NOMO-1 treated with dmso at 0.1 percent for 144 hours (cell line): ENCODE measurements at regions not wholly inside any gene's neighbourhood (a gene's known extent, or its start where the extent isn't known, plus 50 kb on each side); places are given as distances from the start of the nearest gene placed in this dataset.

ENCODE experiments used
- DNase-seq: peaks from one replicate; lab custom pipeline; 2025; ENCODE audit not compliant: unreplicated experiment; lab: John Stamatoyannopoulos, UW

DNA sequence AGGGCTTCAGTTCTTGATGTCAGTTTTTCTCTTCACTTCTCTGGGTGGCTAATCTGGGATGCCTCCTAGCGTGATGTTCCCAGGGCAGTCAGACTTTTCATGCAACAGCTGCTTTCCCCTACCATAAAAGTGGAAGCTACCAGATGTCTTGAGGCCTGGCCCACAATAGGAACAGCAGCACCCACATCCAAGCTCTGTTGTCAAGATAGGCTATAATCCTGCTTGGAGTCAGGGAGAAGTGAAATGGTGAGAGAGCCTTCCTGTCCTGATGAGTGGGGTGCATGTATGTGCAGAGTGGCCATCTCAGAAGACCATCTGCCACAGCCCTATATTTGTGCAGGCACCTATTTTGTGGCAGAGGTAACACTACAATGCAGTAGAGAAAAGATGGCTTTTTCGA is 108.0 kb downstream of the HTR5A start:
- no peak for DNase-seq

DNA sequence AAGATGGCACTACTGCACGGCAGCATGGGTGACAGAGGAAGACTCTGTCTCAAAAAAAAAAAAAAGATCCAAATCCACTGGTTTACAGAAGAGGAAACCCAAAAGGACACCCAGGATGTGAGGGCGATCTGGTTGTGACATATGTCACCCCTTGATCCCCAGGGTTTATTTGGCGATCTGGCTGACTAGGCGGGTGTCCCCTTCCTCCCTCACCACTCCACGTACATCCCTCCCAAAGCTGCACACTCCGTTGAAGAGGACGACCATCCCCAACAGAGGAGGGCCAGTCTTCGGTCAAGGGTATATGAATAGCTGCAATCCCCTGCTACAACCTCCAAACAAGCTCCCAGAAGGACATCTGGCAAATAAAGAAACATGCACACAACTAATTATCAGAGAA is 111.6 kb downstream of the HTR5A start:
- no peak for DNase-seq

DNA sequence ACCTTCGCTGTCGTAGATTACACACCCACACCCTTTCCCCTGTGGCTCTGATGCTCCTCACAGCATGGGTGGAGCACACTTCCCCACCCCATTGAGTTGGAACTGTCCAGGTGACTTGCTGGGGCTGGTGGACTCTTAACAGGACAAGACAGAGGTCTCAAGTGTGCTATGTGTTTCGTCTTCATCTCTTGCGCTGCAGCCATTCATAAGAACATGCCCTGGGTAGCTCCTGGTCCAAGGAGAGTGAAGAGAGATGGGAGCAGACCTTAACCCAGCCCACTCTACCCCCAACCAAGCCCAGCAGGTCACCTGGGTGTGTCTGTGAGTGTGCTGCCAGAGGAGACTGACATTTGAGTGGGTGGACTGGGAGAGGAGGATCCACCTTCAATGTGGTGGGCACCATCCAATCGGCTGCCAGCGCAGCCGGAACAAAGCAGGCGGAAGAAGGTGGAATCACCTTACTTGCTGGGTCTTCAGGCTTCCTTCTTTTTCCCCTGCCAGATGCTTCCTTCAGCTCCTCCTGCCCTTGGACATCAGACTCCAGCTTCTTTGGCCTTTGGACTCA is 112.4 kb downstream of the HTR5A start:
- no peak for DNase-seq

DNA sequence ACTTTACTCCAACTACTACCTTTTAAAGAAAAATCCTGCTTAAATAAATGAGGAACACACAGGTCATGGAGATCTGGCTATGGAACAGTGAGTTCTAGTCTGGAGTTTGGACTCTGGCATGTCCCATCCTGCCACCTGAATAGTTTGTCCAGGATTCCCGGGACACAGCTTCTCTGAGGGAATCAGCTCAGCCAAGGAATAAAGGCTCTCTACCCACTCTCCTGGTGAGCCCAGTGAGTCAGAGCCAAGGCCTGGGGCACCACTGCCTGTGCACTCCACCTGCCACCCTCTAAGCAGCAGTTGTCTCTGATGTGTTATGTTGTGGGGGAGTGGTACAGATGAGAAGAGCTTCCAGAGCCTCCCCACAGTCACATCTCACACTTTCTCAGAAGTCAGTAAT is 113.5 kb downstream of the HTR5A start:
- DNase-seq: no peak

DNA sequence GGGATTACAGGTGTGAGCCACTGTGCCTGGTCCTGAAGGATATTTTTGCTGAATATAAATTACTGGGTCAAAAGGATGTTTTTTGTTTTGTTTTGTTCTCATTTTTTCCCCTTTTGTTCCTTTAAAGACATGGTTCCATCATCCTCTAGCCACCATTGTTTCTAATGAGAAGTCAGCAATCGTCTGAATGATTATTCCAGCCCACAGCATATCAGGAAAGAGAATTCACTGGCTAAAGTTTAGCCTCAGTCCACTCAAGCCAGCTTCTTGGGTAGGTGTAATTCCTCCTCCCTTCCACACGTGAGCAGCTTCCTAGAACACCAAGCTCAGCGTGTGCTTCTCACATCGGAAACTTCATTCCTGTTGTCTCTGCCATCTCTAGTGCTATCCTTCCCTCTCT is 112.8 kb upstream of the INSIG1 start:
- DNase-seq: no peak

DNA sequence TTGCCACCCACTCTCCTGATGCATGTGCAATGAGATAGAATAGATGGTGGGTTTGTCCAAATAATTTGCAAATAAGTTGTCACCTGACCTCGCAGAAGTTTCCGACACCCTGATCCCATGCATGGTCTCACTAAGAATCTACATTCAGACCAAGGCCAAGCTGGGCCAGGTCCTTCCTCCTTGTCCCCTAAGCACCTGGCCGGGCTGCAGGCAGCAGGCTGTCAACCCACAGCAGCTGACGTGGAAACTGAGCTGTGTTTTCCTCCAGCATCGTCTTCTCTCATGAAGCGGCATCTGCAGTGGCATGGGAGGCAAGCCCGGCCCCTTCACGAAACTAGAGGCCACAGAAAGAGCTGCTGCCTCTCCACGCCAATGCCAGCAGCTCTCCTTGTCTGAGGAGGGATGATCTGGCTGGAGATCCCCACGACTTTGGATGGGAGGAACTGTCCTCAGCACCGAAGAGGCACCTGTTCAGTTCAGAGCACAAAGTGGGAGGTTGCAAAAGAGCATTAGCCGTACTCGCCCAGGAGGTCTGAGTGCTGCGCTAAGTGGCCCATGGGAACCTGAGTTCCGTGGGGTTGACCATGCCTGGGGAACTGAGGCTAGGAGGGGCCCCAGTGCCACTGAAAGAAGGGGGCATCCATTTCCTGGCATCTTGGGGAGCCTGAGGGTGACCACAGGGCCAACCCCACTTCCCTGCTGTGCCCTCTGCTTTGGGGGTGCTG is 110.5 kb upstream of the INSIG1 start:
- no peak for DNase-seq

DNA sequence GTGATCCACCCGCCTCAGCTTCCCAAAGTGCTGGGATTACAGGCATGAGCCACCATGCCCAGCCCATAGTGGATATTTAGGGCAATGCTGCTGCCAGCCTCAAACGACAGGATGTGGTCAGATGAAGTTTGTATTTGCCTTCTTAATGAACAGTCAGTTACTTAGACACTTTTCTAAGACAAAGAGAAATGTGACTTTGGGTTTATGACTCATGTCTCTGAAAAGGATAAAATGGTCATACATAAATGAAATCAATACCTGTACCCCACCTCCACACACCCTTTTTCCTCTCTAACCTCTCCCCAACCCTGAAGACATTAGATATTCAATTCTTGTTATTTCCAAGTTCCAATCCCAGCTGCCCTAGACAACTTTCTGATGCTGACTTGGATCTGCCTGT is 109.3 kb upstream of the INSIG1 start:
- no peak for DNase-seq

DNA sequence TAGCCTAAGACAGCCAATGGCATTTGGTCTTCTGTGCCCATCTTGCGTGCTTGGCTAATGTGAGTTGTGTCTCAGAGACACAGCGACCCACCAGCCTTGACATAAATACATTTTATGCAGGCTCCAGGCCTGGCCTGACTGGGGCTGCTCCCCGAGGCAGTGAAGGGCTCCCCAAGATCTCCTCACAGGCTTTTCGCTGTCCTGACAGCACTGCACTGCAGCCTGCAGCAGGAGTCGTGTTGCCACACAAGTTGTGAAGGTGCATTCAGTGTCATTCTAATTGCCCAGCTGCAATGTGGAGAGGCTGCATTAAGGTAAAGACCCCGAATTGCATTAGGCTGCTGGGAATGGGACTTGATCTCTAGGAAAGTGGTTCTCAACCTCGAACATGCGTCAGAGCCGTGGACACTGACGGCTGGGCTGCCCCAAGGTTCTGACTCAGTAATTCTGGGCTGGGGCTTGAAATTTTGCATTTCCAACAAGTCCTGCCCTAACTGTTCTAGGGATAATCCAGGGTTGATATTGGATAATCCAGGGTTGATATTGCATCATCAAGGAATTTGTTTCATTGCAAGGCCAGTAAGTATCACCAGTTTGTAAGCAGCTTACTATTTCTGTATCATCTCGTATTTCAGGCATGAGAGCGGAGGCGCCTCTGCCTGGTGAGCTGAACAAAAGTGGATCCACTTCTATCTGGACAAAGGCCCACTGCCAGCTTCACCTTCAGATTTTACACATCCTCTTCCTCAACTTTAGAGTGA is 108.7 kb upstream of the INSIG1 start:
- DNase-seq: no peak

DNA sequence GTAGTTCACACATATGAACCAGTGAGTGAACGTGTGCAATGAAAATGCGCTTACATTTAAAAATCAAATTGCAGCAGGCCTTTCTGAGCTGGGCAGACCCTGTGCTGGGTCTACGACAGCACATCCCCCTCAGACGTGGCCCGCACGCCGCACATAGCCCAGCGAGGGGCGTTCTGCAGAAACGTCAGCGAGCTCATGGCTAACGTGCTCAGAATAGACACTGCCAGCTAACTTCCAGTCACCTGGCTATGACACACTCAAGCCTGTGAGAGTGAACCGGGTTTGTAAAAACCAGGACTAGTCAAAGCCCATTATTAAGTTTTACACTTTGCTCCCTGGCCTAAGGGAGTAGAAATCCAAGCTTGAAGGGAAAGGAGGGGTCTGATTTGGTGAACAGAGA is 108.1 kb upstream of the INSIG1 start:
- DNase-seq: no peak

DNA sequence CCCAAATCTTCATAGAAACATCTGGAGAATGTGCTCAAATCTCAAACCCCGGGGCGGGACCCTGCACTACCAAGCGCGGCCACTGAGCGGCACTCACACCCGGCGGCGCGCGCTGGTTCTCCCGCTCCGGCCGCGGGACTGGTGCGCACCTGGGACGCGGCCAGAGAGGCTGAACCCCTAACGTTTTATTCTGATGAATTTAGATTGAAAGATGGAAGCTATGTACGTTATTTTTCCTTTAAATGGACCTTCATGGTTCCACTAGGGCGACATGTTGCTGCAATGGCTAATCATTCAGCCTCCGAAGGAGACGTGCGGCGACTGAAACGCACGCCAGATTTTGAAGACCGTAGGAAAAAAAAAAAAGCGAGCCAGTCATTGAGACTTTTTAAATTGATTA is 107.0 kb upstream of the INSIG1 start:
- DNase-seq: peak; percentile 0

DNA sequence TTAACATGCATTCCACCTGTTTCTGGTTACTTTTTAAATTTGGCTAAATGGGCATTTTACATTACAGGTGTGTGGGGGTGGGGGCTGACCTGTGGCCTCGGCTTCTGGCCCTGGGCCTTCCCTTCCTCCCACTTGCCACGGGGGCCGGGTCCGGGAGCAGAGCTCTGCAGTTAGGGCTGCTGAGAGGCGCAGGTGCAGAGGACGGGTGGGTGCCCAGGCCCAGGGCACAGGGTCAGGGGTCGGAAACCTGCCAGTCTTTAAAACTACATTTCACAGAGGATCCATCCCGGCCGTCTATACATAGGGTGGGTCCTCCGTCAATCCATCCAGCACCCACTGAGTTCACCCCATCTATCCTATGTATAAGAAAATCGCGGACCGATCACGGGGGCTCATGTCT is 106.5 kb upstream of the INSIG1 start:
- no peak for DNase-seq

DNA sequence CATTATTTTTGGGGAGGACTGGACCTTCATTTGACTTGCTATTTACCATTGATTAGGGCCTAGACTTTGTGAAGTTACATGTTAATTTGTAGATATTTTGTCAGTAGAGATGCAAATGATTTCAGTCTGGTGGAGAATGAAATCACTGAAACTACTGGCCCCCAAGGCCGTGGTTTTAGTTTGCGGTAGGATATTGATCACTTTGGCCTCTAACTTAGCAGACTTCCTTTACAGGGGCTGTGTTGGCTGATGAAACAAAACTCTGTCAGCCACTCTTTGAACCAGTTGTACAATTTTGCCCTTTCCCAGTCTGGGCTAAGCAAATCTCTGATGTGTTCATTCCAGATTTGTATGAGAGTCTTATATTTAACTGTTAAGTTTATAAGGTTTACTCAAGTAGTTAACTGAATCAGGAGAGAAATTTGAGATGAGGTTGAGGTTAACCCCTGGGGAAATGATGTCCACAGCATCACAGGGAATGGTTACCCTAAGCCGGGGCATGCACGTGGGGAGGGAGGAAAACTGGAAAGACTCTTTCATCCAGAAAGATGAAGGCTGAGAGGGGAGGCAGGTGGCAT is 105.7 kb upstream of the INSIG1 start:
- no peak for DNase-seq

DNA sequence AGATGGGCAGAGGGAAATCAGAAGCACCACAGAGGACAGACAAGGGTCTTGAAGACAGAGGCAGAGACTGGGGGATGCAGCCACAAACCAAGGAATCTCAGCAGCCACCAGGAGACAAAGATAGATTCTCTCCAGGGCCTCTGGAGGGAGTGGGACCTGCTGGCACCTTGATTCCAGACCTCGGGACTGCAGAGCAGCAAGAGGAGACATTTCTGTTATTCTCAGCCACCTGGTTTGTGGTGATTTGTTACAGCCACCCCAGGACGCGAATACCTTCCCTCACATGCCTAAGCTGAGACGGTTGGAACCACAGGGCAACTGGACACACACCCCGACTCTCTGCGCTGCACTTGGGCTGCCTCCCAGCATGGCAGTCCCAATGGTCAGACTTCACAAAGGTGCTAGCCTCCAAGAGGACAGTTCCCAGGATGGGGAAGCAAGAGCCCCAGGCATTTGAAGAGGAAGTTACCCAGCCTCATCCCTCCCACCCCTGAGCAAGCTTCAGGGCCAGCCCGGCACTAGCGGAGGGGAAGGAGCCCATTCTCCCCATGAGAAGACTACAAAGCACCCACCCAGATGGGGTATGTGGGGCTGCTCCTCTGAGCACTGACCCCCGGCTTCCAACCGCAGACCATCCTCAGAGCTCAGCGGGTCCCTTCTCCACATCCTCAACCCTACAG is 104.6 kb upstream of the INSIG1 start:
- DNase-seq: no peak

DNA sequence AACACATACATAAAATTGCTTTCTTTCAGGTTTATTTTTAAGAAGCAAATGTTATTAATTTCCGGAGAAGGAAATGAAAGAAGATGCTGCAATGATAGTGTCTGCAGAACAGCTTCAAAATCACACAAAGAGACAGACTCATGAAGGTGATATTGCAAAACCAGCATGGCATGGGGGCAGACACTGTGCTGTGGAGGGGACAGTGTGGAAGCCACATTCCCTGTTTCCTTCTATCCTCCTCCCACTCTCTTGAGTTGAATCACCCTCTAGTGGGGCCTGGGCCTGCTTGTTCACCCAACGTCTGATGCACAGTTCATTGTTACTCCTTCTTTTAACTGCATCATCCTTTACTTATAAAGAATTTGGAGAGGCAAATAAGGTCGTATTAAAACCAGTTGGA is 104.0 kb upstream of the INSIG1 start:
- no peak for DNase-seq

DNA sequence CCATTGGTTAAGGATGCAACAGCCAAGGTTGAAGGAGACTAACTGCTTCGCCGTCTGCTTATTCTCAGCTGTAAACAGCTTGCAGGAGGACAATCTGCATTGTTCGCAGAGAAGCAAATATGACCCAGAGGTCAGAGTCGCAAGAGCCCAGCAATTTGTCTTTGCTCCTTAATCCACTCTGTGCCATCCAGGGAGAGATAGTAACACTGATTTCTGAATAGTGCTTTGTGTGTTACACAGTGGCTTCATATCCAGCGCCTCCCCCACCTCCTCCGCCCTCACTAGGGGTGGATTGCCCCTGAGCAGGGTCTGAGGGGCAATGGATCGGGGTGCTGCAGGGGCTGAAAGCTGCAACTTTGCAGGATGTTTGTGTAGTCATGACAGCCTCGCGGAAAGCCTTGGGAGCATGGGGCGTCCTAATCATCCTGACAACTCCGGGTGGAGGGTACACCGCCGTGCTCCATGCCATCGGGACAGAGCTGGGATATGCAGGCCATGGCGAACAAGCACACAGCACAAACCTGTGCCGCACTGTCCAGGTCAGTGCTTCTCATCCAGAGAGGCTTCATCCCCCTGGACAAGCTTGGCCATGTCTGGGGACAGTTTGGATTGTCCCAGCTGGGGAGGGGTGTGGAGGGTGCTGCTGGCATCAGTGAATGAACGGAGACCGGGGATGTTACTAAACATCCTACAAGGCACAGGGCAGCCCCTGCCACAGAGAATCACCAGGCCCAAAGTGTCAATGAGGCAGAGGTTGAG is 103.1 kb upstream of the INSIG1 start:
- DNase-seq: no peak

DNA sequence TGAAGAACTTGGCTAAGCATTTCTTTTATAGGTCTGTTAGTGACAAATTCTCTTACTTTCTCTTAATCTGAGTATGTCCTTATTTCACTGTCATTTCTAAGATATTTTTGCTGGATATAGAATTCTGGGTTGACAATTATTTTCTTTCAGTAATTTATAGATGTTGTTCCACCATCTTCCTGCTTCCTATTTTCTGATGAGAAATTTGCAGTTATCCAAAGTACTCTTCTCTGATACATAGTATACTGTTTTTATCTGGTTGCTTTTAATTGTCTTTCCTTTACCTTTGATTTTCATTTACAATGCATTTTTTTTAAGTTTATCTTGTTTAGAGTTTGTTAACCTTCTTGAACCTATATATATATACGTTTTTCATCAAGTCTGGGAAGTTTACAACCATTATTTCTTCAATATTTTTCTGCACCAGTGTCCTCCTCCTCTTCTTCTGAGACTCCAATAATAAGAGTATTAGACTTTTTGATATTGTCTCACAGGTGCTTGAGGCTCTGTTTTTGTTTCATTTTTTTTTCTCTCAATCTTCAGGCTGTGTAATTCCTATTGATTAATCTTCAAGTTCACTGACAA is 101.6 kb upstream of the INSIG1 start:
- no peak for DNase-seq

DNA sequence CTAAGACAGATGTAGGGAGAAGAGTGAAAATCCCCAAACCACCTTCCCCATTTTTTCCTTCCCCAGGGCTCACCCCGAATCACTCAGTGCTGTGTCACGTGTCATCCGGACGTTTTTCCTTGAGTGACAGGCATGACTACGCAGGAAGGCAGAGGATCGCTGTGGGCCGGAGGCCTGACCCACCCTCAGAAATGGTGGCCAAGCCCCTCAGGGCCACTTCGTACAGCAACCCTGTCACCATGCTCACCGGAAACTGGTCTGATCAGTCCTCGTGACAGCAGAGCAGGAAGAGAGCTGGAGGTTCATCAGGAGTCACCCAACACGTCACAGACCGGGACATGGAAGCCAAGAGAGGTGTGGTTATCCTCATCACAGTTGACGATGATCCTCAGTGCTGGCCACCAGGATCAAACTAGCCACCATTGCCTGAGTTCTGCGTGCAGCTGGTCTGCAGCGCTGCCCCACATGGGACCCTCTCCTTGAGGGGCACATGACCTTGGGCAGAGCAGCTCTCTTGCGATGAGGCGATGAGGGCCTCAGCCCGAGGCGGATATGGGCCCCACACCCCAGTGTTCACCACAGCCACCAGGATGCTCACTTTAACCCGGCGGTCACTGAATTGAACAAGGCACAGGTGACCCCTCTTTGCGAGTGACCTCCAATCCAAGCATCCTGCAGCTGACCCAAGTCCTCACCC is 99.3 kb upstream of the INSIG1 start:
- DNase-seq: no peak

DNA sequence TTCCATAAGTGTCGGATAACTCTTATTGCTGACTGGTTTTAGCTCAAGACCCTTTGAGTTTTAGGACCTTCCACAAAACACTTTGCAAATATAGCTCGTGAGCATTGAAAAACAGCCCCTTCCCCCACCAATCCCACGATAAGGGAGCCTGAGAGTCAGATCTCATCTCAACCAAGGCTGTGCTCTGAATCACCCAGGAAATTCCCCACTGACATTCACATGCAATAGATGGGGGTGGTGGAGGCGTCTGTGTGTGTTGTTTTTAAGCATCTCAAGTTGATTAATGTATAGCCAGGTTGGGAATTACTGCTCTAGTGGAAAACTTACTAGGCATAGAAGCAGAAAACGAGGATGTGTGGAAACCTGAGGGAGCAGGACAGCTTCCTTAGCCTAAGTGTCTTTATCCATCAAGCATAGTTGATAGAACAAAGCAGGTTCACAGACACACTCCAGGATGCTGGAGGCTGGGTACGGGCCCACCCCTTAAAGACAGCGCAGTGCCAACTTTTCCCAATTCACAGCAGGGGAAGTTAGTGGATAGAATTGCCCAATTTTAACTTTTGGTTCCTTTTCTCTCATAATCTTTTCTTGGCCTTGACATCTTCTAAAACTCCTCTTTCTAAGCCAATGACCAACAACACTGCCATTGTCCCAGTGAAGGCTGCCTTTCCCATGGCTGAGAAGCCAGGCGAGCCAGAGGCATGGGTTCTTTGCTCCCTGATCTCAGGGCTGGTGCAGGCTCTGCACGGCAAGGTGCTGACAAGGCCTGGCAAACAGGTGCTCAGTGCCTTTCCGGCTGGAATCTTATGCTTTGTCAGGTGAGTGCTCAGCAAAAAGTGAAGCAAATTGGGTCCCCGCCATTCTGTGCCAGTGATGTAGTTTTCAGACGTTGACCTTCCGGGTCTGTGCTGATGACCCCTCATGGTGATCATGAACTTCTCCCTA is 98.5 kb upstream of the INSIG1 start:
- DNase-seq: no peak
